ENCODE measurements at regions not wholly inside any gene's neighbourhood (a gene's known extent, or its start where the extent isn't known, plus 50 kb on each side); places are given as distances from the start of the nearest gene placed in this dataset.

- Mint-ChIP-seq H3K36me3 (ENCODE audit: insufficient read depth, unreplicated experiment) (no peaks in the 10 kb centered on the region), H3K27ac (ENCODE audit: unreplicated experiment) (no peak overlapping the region), H3K9me3 (ENCODE audit: low read depth, unreplicated experiment) (no peaks in the 10 kb centered on the region), H3K4me1 (ENCODE audit: low read depth, unreplicated experiment) (no peaks in the 10 kb centered on the region), H3K27me3 (ENCODE audit: unreplicated experiment) (peaks cover 90% of the 10 kb centered on the region), H3K4me3 (ENCODE audit: low read depth, unreplicated experiment) (no peak overlapping the region)
- intact Hi-C loops (cut with micrococcal nuclease; ENCODE audit: unreplicated experiment) = no loop called here
- no peak for TF ChIP-seq CTCF (IDR thresholded peaks at IDR 0.05; ENCODE audit: unreplicated experiment)
- DNase-seq = no peak
- no TSS peak for BruUV-seq (replicated peaks)
- CTCF ChIA-PET = no interaction called here
Measured at GRCh38 chr7:32403463-32404229, 86.5 kb downstream of the LSM5 start.

GRCh38 chr7:32400676-32401075, 89.5 kb downstream of the LSM5 start:
- intact Hi-C loops (cut with micrococcal nuclease; ENCODE audit: unreplicated experiment) = no loop called here
- CTCF ChIA-PET = no interaction called here
- no peak overlapping the region for H3K27ac Mint-ChIP-seq (ENCODE audit: unreplicated experiment)

GRCh38 chr7:32399311-32399710, 90.9 kb downstream of the LSM5 start:
- BruUV-seq (replicated peaks) = no TSS peak
- no peak overlapping the region for H3K4me3 Mint-ChIP-seq (ENCODE audit: low read depth, unreplicated experiment)
- DNase-seq = no peak
- peaks cover 82% of the 10 kb centered on the region for H3K27me3 Mint-ChIP-seq (ENCODE audit: unreplicated experiment)
- intact Hi-C loops (cut with micrococcal nuclease; ENCODE audit: unreplicated experiment) = no loop called here
- H3K27ac Mint-ChIP-seq (ENCODE audit: unreplicated experiment) = no peak overlapping the region
- H3K36me3 Mint-ChIP-seq (ENCODE audit: insufficient read depth, unreplicated experiment) = no peaks in the 10 kb centered on the region
- H3K9me3 Mint-ChIP-seq (ENCODE audit: low read depth, unreplicated experiment) = no peaks in the 10 kb centered on the region
- CTCF ChIA-PET = interaction anchor here (0.6 kb wide), 1 partner anchor 53 kb away, joined by 6 read pairs; no protein-coding TSS in a partner anchor
- no peak for TF ChIP-seq CTCF (IDR thresholded peaks at IDR 0.05; ENCODE audit: unreplicated experiment)
- H3K4me1 Mint-ChIP-seq (ENCODE audit: low read depth, unreplicated experiment) = no peaks in the 10 kb centered on the region

More at GRCh38 chr7:32400676-32401075, 89.5 kb downstream of the LSM5 start:
- no peaks in the 10 kb centered on the region for H3K9me3 Mint-ChIP-seq (ENCODE audit: low read depth, unreplicated experiment)
- no peaks in the 10 kb centered on the region for H3K36me3 Mint-ChIP-seq (ENCODE audit: insufficient read depth, unreplicated experiment)
- TF ChIP-seq CTCF (IDR thresholded peaks at IDR 0.05; ENCODE audit: unreplicated experiment) = no peak
- no peaks in the 10 kb centered on the region for H3K4me1 Mint-ChIP-seq (ENCODE audit: low read depth, unreplicated experiment)
- no peak for DNase-seq
- no peak overlapping the region for H3K4me3 Mint-ChIP-seq (ENCODE audit: low read depth, unreplicated experiment)
- peaks cover 77% of the 10 kb centered on the region for H3K27me3 Mint-ChIP-seq (ENCODE audit: unreplicated experiment)
- BruUV-seq (replicated peaks) = no TSS peak

GRCh38 chr7:32395168-32395567, 95.0 kb downstream of the LSM5 start:
- H3K4me1 Mint-ChIP-seq (ENCODE audit: low read depth, unreplicated experiment) = no peaks in the 10 kb centered on the region
- no peak overlapping the region for H3K4me3 Mint-ChIP-seq (ENCODE audit: low read depth, unreplicated experiment)
- H3K36me3 Mint-ChIP-seq (ENCODE audit: insufficient read depth, unreplicated experiment) = no peaks in the 10 kb centered on the region
- no TSS peak for BruUV-seq (replicated peaks)
- CTCF ChIA-PET = no interaction called here
- DNase-seq = no peak
- peaks cover 70% of the 10 kb centered on the region for H3K27me3 Mint-ChIP-seq (ENCODE audit: unreplicated experiment)
- no peak overlapping the region for H3K27ac Mint-ChIP-seq (ENCODE audit: unreplicated experiment)
- intact Hi-C loops (cut with micrococcal nuclease; ENCODE audit: unreplicated experiment) = no loop called here
- TF ChIP-seq CTCF (IDR thresholded peaks at IDR 0.05; ENCODE audit: unreplicated experiment) = no peak
- H3K9me3 Mint-ChIP-seq (ENCODE audit: low read depth, unreplicated experiment) = no peaks in the 10 kb centered on the region
